ENCODE measurements at regions not wholly inside any gene's neighbourhood (a gene's known extent, or its start where the extent isn't known, plus 50 kb on each side); places are given as distances from the start of the nearest gene placed in this dataset.

GRCh38 chr1:56258371-56258770 lies 321.0 kb downstream of the PLPP3 start:
- H3K14ac ChIP-seq (ENCODE audit: low read length) = no peak overlapping the region
- peaks cover 1% of the 10 kb centered on the region for H3K9me3 ChIP-seq (ENCODE audit: insufficient read depth, low read depth, low read length)
- H2BK120ac ChIP-seq (ENCODE audit: insufficient read depth, low read length, poor library complexity) = no peak overlapping the region
- no peak overlapping the region for H3K18ac ChIP-seq (ENCODE audit: low read length)
- no peak overlapping the region for H3K4me3 ChIP-seq (ENCODE audit: low read depth, low read length)
- H2AFZ ChIP-seq (ENCODE audit: insufficient read depth, low read length, poor library complexity) = no peak overlapping the region
- no CpG with 5 or more reads among the region's 5 CpGs for WGBS (ENCODE audit: extremely low coverage, insufficient coverage, insufficient read length)
- no peak for DNase-seq
- no peaks in the 10 kb centered on the region for H3K27me3 ChIP-seq (ENCODE audit: insufficient read depth, low read length)
- no peak overlapping the region for H3K9ac ChIP-seq (ENCODE audit: low read length)
- no peak overlapping the region for H2BK12ac ChIP-seq (ENCODE audit: low read length)
- H3K79me2 ChIP-seq (ENCODE audit: control insufficient read depth, insufficient read depth, low read length, poor library complexity) = no peaks in the 10 kb centered on the region
- H3K23ac ChIP-seq (ENCODE audit: low read length) = no peak overlapping the region
- H3K79me1 ChIP-seq (ENCODE audit: low read length) = no peaks in the 10 kb centered on the region
- H4K12ac ChIP-seq (ENCODE audit: low read depth, low read length) = no peak overlapping the region
- H3K4ac ChIP-seq (ENCODE audit: low read depth, low read length) = no peak overlapping the region
- no peak overlapping the region for H2AK5ac ChIP-seq (ENCODE audit: low read length)
- H3K27ac ChIP-seq (ENCODE audit: low read depth, low read length) = no peak overlapping the region
- H4K8ac ChIP-seq (ENCODE audit: low read depth, low read length) = no peak overlapping the region
- H4K91ac ChIP-seq (ENCODE audit: low read depth, low read length) = no peak overlapping the region
- H2BK5ac ChIP-seq (ENCODE audit: low read depth, low read length, poor library complexity) = no peak overlapping the region
- no peak overlapping the region for H3K4me2 ChIP-seq (ENCODE audit: low read length)
- H3K36me3 ChIP-seq (ENCODE audit: control insufficient read depth in 1 of 2, insufficient read depth in 2 of 2, low read length in 2 of 2) = no peaks in the 10 kb centered on the region
- peaks cover 0 to 3% of the 10 kb centered on the region in 2 experiments for H3K4me1 ChIP-seq (ENCODE audit: control insufficient read depth in 1 of 2, insufficient read depth in 2 of 2, low read length in 2 of 2)

DNA sequence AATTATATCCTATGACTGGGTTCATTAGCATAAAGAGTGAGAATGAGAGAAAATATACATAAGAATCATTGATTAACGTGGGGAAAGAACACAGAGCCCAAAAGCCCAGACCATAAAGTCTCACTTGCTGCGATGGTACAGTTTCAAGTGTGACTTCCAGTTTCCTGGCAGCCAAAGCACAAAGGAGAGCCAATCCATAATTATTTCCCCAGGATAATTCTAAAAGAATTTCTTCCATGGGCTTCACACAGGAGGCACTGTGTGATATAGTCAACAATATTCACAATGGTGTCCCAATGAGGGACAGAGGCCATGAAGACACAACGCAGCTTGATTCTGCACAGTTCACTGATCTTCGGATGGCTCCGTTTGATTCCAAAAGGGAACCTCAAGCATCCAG lies 321.6 kb downstream of the PLPP3 start:
- no CpG with 5 or more reads among the region's 5 CpGs for WGBS (ENCODE audit: extremely low coverage, insufficient coverage, insufficient read length)
- H2BK120ac ChIP-seq (ENCODE audit: insufficient read depth, low read length, poor library complexity) = no peak overlapping the region
- H3K14ac ChIP-seq (ENCODE audit: low read length) = no peak overlapping the region

DNA sequence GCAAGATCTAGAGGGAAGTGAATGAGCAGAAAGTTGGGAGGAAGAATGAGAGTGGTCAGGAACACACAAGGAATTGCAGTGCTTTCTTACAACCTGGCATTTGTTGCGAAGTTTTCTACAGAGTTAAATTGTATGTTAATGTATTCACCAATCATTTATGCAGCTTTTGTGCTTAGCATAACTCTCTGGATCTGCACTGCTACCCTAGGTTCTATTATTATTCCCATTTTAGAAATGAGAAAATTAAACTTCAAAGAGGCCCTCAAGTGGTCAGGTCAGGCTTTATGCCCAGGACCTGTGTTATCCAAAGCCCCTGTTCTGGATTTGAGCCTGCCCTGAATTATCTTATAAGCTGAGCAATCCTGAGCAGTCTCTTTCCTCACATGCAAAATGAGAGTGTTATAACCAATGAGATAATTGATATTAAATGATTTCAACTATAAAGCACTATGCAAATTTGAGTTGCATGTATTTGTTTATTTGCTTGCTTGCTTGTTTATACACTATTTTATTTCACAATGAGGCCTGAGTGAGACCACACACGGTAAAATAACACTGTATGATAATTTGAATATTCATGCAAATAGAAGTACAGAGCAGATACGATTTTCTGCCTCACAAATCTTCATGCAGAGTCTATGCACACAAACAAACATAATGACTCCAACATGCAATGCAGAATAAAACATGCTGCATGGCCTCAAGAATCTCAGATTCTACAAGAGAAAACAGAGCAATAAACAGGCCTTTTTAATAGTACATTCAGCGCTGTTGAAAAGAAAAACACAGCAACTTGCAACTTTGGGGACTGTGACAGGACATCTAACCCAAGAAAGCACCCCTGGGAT lies 323.0 kb downstream of the PLPP3 start:
- Histone ChIP-seq H3K14ac (ENCODE audit: low read length) (no peak overlapping the region), H3K27ac (ENCODE audit: low read depth, low read length) (no peak overlapping the region)

More for the DNA sequence above, 321.6 kb downstream of the PLPP3 start:
- H3K4me2 ChIP-seq (ENCODE audit: low read length) = no peak overlapping the region
- no peak overlapping the region for H3K27ac ChIP-seq (ENCODE audit: low read depth, low read length)
- H3K4me1 ChIP-seq (ENCODE audit: control insufficient read depth in 1 of 2, insufficient read depth in 2 of 2, low read length in 2 of 2) = peaks cover 0 to 3% of the 10 kb centered on the region in 2 experiments
- H3K4ac ChIP-seq (ENCODE audit: low read depth, low read length) = no peak overlapping the region
- H2AK5ac ChIP-seq (ENCODE audit: low read length) = no peak overlapping the region
- peaks cover 1% of the 10 kb centered on the region for H3K9me3 ChIP-seq (ENCODE audit: insufficient read depth, low read depth, low read length)
- H4K8ac ChIP-seq (ENCODE audit: low read depth, low read length) = no peak overlapping the region
- no peak overlapping the region for H2BK12ac ChIP-seq (ENCODE audit: low read length)
- no peak overlapping the region for H4K91ac ChIP-seq (ENCODE audit: low read depth, low read length)
- no peak for DNase-seq
- H2AFZ ChIP-seq (ENCODE audit: insufficient read depth, low read length, poor library complexity) = no peak overlapping the region
- H2BK5ac ChIP-seq (ENCODE audit: low read depth, low read length, poor library complexity) = no peak overlapping the region
- H3K23ac ChIP-seq (ENCODE audit: low read length) = no peak overlapping the region
- H3K79me2 ChIP-seq (ENCODE audit: control insufficient read depth, insufficient read depth, low read length, poor library complexity) = no peaks in the 10 kb centered on the region
- H3K27me3 ChIP-seq (ENCODE audit: insufficient read depth, low read length) = no peaks in the 10 kb centered on the region
- H3K18ac ChIP-seq (ENCODE audit: low read length) = no peak overlapping the region
- H4K12ac ChIP-seq (ENCODE audit: low read depth, low read length) = no peak overlapping the region
- H3K9ac ChIP-seq (ENCODE audit: low read length) = no peak overlapping the region
- H3K4me3 ChIP-seq (ENCODE audit: low read depth, low read length) = no peak overlapping the region
- no peaks in the 10 kb centered on the region for H3K79me1 ChIP-seq (ENCODE audit: low read length)
- H3K36me3 ChIP-seq (ENCODE audit: control insufficient read depth in 1 of 2, insufficient read depth in 2 of 2, low read length in 2 of 2) = no peaks in the 10 kb centered on the region

DNA sequence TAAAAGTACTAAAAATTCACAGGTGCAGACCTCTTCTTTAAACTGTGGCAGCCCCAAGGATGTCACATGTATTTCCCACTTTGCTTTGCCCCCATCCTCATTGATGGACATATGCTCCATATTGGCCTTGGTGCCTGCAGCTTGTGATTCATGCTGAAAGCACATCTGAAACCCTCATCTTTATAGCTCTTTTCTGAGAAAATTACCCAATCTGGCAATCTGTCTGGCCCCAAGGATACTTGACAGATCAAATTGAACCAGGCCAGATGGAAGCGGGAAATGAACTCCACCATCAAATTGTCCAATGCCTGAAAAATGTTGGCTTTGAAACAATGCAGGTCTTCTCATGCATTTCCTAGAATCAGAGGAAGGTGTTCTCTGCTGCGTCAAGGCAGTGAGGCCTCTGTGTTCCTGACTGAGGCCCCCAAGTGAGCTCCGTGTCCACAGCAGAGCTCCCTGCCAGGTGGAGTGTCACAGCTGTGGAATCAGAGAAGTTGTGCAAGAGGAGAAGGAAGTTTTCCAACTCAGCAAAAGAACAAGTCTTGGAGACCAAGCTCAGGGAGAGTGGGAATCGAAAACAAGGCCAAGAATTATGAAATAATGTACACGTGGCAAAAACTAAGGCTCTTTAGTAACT lies 323.7 kb downstream of the PLPP3 start:
- Histone ChIP-seq H4K12ac (ENCODE audit: low read depth, low read length) (no peak overlapping the region), H3K9me3 (ENCODE audit: insufficient read depth, low read depth, low read length) (peaks cover 1% of the 10 kb centered on the region), H3K4ac (ENCODE audit: low read depth, low read length) (no peak overlapping the region), H3K27me3 (ENCODE audit: insufficient read depth, low read length) (no peaks in the 10 kb centered on the region), H3K79me2 (ENCODE audit: control insufficient read depth, insufficient read depth, low read length, poor library complexity) (no peaks in the 10 kb centered on the region), H2BK12ac (ENCODE audit: low read length) (no peak overlapping the region), H3K9ac (ENCODE audit: low read length) (no peak overlapping the region), H3K4me1 (ENCODE audit: control insufficient read depth in 1 of 2, insufficient read depth in 2 of 2, low read length in 2 of 2) (peaks cover 0 to 3% of the 10 kb centered on the region in 2 experiments), H3K14ac (ENCODE audit: low read length) (no peak overlapping the region), H3K36me3 (ENCODE audit: control insufficient read depth in 1 of 2, insufficient read depth in 2 of 2, low read length in 2 of 2) (no peaks in the 10 kb centered on the region), H3K79me1 (ENCODE audit: low read length) (no peaks in the 10 kb centered on the region), H3K4me3 (ENCODE audit: low read depth, low read length) (no peak overlapping the region), H4K91ac (ENCODE audit: low read depth, low read length) (no peak overlapping the region), H2BK120ac (ENCODE audit: insufficient read depth, low read length, poor library complexity) (no peak overlapping the region), H2AFZ (ENCODE audit: insufficient read depth, low read length, poor library complexity) (no peak overlapping the region), H3K27ac (ENCODE audit: low read depth, low read length) (no peak overlapping the region), H4K8ac (ENCODE audit: low read depth, low read length) (no peak overlapping the region), H3K18ac (ENCODE audit: low read length) (no peak overlapping the region), H3K23ac (ENCODE audit: low read length) (no peak overlapping the region), H2BK5ac (ENCODE audit: low read depth, low read length, poor library complexity) (no peak overlapping the region), H2AK5ac (ENCODE audit: low read length) (no peak overlapping the region), H3K4me2 (ENCODE audit: low read length) (no peak overlapping the region)
- DNase-seq = peak; percentile 79 to 86
- WGBS (ENCODE audit: extremely low coverage, insufficient coverage, insufficient read length) = no CpG with 5 or more reads among the region's 5 CpGs

More for the DNA sequence above, 323.0 kb downstream of the PLPP3 start:
- Histone ChIP-seq H2AFZ (ENCODE audit: insufficient read depth, low read length, poor library complexity) (no peak overlapping the region), H2BK5ac (ENCODE audit: low read depth, low read length, poor library complexity) (no peak overlapping the region), H3K18ac (ENCODE audit: low read length) (no peak overlapping the region), H2AK5ac (ENCODE audit: low read length) (no peak overlapping the region), H4K12ac (ENCODE audit: low read depth, low read length) (no peak overlapping the region), H3K23ac (ENCODE audit: low read length) (no peak overlapping the region), H2BK120ac (ENCODE audit: insufficient read depth, low read length, poor library complexity) (no peak overlapping the region), H3K9ac (ENCODE audit: low read length) (no peak overlapping the region), H3K79me1 (ENCODE audit: low read length) (no peaks in the 10 kb centered on the region), H3K4me1 (ENCODE audit: control insufficient read depth in 1 of 2, insufficient read depth in 2 of 2, low read length in 2 of 2) (peaks cover 0 to 3% of the 10 kb centered on the region in 2 experiments), H3K79me2 (ENCODE audit: control insufficient read depth, insufficient read depth, low read length, poor library complexity) (no peaks in the 10 kb centered on the region), H4K8ac (ENCODE audit: low read depth, low read length) (no peak overlapping the region), H3K4ac (ENCODE audit: low read depth, low read length) (no peak overlapping the region), H2BK12ac (ENCODE audit: low read length) (no peak overlapping the region), H3K4me3 (ENCODE audit: low read depth, low read length) (no peak overlapping the region), H4K91ac (ENCODE audit: low read depth, low read length) (no peak overlapping the region), H3K9me3 (ENCODE audit: insufficient read depth, low read depth, low read length) (peaks cover 1% of the 10 kb centered on the region), H3K36me3 (ENCODE audit: control insufficient read depth in 1 of 2, insufficient read depth in 2 of 2, low read length in 2 of 2) (no peaks in the 10 kb centered on the region), H3K4me2 (ENCODE audit: low read length) (no peak overlapping the region), H3K27me3 (ENCODE audit: insufficient read depth, low read length) (no peaks in the 10 kb centered on the region)
- DNase-seq = no peak
- no CpG with 5 or more reads among the region's 4 CpGs for WGBS (ENCODE audit: extremely low coverage, insufficient coverage, insufficient read length)

All from trophoblast cell (in vitro differentiated cells and primary cell).